ENCODE measurements at regions not wholly inside any gene's neighbourhood (a gene's known extent, or its start where the extent isn't known, plus 50 kb on each side); places are given as distances from the start of the nearest gene placed in this dataset.

GRCh38 chr14:76655331-76655730, 105.9 kb upstream of the VASH1 start:
- Histone ChIP-seq H4K20me1 (no peaks in the 10 kb centered on the region), H3K4me1 (no peaks in the 10 kb centered on the region), H3K9ac (no peak overlapping the region), H3K9me3 (replicated peaks in 1 of 11) (peaks cover 17 to 37% (median 18%) of the 10 kb centered on the region in 11 experiments), H3K27ac (no peak overlapping the region), H3K27me3 (no peaks in the 10 kb centered on the region), H3K4me2 (no peak overlapping the region), H3K36me3 (no peaks in the 10 kb centered on the region), H3K4me3 (no peak overlapping the region)
- no peak for TF ChIP-seq Cebpa-rat (IDR thresholded peaks at IDR 0.05)

- Histone ChIP-seq H3K9me3 (replicated peaks in 1 of 11) (peaks cover 17 to 38% (median 18%) of the 10 kb centered on the region in 11 experiments), H3K27ac (no peak overlapping the region), H3K4me1 (no peaks in the 10 kb centered on the region), H3K27me3 (no peaks in the 10 kb centered on the region), H3K9ac (no peak overlapping the region), H3K4me3 (no peak overlapping the region), H4K20me1 (no peaks in the 10 kb centered on the region), H3K36me3 (no peaks in the 10 kb centered on the region), H3K4me2 (no peak overlapping the region)
- TF ChIP-seq Cebpa-rat (IDR thresholded peaks at IDR 0.05): no peak
Observed at GRCh38 chr14:76656592-76656991, 104.7 kb upstream of the VASH1 start.

GRCh38 chr14:76657404-76657803, 103.9 kb upstream of the VASH1 start:
- Histone ChIP-seq H4K20me1 (no peaks in the 10 kb centered on the region), H3K4me1 (no peaks in the 10 kb centered on the region), H3K9me3 (replicated peaks in 1 of 11) (peaks cover 17 to 38% (median 18%) of the 10 kb centered on the region in 11 experiments), H3K4me2 (no peak overlapping the region), H3K27ac (no peak overlapping the region), H3K36me3 (no peaks in the 10 kb centered on the region), H3K27me3 (no peaks in the 10 kb centered on the region), H3K9ac (no peak overlapping the region), H3K4me3 (no peak overlapping the region)
- no peak for TF ChIP-seq Cebpa-rat (IDR thresholded peaks at IDR 0.05)

- Histone ChIP-seq H3K27me3 (no peaks in the 10 kb centered on the region), H4K20me1 (no peaks in the 10 kb centered on the region), H3K4me3 (no peak overlapping the region), H3K9ac (no peak overlapping the region), H3K27ac (no peak overlapping the region), H3K36me3 (no peaks in the 10 kb centered on the region), H3K4me1 (no peaks in the 10 kb centered on the region), H3K9me3 (replicated peaks in 1 of 11) (peaks cover 17 to 38% (median 18%) of the 10 kb centered on the region in 11 experiments), H3K4me2 (no peak overlapping the region)
- TF ChIP-seq Cebpa-rat (IDR thresholded peaks at IDR 0.05): no peak
Observed at GRCh38 chr14:76657846-76658245, 103.4 kb upstream of the VASH1 start.

GRCh38 chr14:76662580-76662979, 98.7 kb upstream of the VASH1 start:
- no peaks in the 10 kb centered on the region for H3K36me3 ChIP-seq
- no peaks in the 10 kb centered on the region for H3K4me1 ChIP-seq
- H3K9me3 ChIP-seq (replicated peaks in 1 of 11): peaks cover 17 to 31% (median 21%) of the 10 kb centered on the region in 11 experiments
- H3K4me3 ChIP-seq: no peak overlapping the region
- H3K4me2 ChIP-seq: no peak overlapping the region
- H3K27me3 ChIP-seq: no peaks in the 10 kb centered on the region
- H3K27ac ChIP-seq: no peak overlapping the region
- no peak for TF ChIP-seq Cebpa-rat (IDR thresholded peaks at IDR 0.05)
- no peaks in the 10 kb centered on the region for H4K20me1 ChIP-seq
- no peak overlapping the region for H3K9ac ChIP-seq

GRCh38 chr14:76664790-76665189, 96.5 kb upstream of the VASH1 start:
- no peak overlapping the region for H3K4me2 ChIP-seq
- no peak overlapping the region for H3K4me3 ChIP-seq
- no peaks in the 10 kb centered on the region for H3K27me3 ChIP-seq
- H4K20me1 ChIP-seq: no peaks in the 10 kb centered on the region
- H3K4me1 ChIP-seq: no peaks in the 10 kb centered on the region
- no peaks in the 10 kb centered on the region for H3K36me3 ChIP-seq
- peaks cover 17 to 31% (median 23%) of the 10 kb centered on the region in 11 experiments for H3K9me3 ChIP-seq (replicated peaks in 1 of 11)
- no peak overlapping the region for H3K9ac ChIP-seq
- no peak for TF ChIP-seq Cebpa-rat (IDR thresholded peaks at IDR 0.05)
- H3K27ac ChIP-seq: no peak overlapping the region

- Histone ChIP-seq H3K36me3 (no peaks in the 10 kb centered on the region), H3K4me2 (no peak overlapping the region), H3K4me3 (no peak overlapping the region), H3K9ac (no peak overlapping the region), H3K27ac (no peak overlapping the region), H3K4me1 (no peaks in the 10 kb centered on the region), H3K9me3 (replicated peaks in 1 of 11) (peaks cover 17 to 31% (median 22%) of the 10 kb centered on the region in 11 experiments), H4K20me1 (no peaks in the 10 kb centered on the region), H3K27me3 (no peaks in the 10 kb centered on the region)
- no peak for TF ChIP-seq Cebpa-rat (IDR thresholded peaks at IDR 0.05)
Observed at GRCh38 chr14:76666746-76667145, 94.5 kb upstream of the VASH1 start.

- Histone ChIP-seq H3K4me1 (peaks cover 0 to 9% (median 7%) of the 10 kb centered on the region in 10 experiments; a peak in 9 of 20 replicates), H4K20me1 (no peaks in the 10 kb centered on the region), H3K36me3 (no peaks in the 10 kb centered on the region), H3K4me2 (no peak overlapping the region), H3K4me3 (no peak overlapping the region), H3K9ac (no peak overlapping the region), H3K27ac (no peak overlapping the region), H3K27me3 (no peaks in the 10 kb centered on the region), H3K9me3 (replicated peaks in 1 of 11) (peaks cover 17 to 31% (median 22%) of the 10 kb centered on the region in 11 experiments)
- no peak for TF ChIP-seq Cebpa-rat (IDR thresholded peaks at IDR 0.05)
Observed at GRCh38 chr14:76669770-76670169, 91.5 kb upstream of the VASH1 start.

GRCh38 chr14:76672123-76672522, 89.1 kb upstream of the VASH1 start:
- Histone ChIP-seq H3K4me3 (no peak overlapping the region), H3K4me1 (peaks cover 0 to 9% (median 7%) of the 10 kb centered on the region in 10 experiments; a peak in 9 of 20 replicates), H3K9me3 (replicated peaks in 1 of 11) (peaks cover 17 to 25% (median 22%) of the 10 kb centered on the region in 11 experiments), H3K27me3 (no peaks in the 10 kb centered on the region), H3K27ac (no peak overlapping the region), H4K20me1 (no peaks in the 10 kb centered on the region), H3K4me2 (no peak overlapping the region), H3K9ac (no peak overlapping the region), H3K36me3 (no peaks in the 10 kb centered on the region)
- no peak for TF ChIP-seq Cebpa-rat (IDR thresholded peaks at IDR 0.05)

- H3K27me3 ChIP-seq: no peaks in the 10 kb centered on the region
- TF ChIP-seq Cebpa-rat (IDR thresholded peaks at IDR 0.05): no peak
- H3K4me3 ChIP-seq: no peak overlapping the region
- no peaks in the 10 kb centered on the region for H4K20me1 ChIP-seq
- peaks cover 0 to 9% (median 7%) of the 10 kb centered on the region in 10 experiments; a peak in 9 of 20 replicates for H3K4me1 ChIP-seq
- H3K36me3 ChIP-seq: no peaks in the 10 kb centered on the region
- no peak overlapping the region for H3K27ac ChIP-seq
- H3K4me2 ChIP-seq: peak overlapping the region in 7 of 11 experiments; percentile 1 to 46 (median 34); a peak in 9 of 22 replicates
- no peak overlapping the region for H3K9ac ChIP-seq
- peaks cover 10 to 14% (median 12%) of the 10 kb centered on the region in 11 experiments for H3K9me3 ChIP-seq (replicated peaks in 1 of 11)
Observed at GRCh38 chr14:76673261-76673660, 88.0 kb upstream of the VASH1 start.

All from BLaER1 treated with 17β-estradiol and CSF1 and Interleukin-3, amounts not matched to agents 10 nM and 100 nM (cell line).